Chondrocyte (in vitro differentiated cells): ENCODE measurements at regions not wholly inside any gene's neighbourhood (a gene's known extent, or its start where the extent isn't known, plus 50 kb on each side); places are given as distances from the start of the nearest gene placed in this dataset.

ENCODE experiments used
- DNase-seq: peaks from one replicate; pipeline ENCODE4 v3.0.0; 2021; ENCODE audit warnings: mixed read lengths, low spot score
- H3K27ac Mint-ChIP-seq: one replicate; pipeline ENCODE4 v1.8.0; 2021; ENCODE audit warnings: mild to moderate bottlenecking, moderate library complexity, mixed read lengths; ENCODE audit not compliant: unreplicated experiment
- H3K27me3 Mint-ChIP-seq: 2 replicates; pipeline ENCODE4 v1.8.0; 2021; ENCODE audit warnings: low read depth, mixed read lengths
- H3K36me3 Mint-ChIP-seq: 2 replicates; pipeline ENCODE4 v1.8.0; 2021; ENCODE audit warnings: low read depth, mixed read lengths
- H3K4me1 Mint-ChIP-seq: 2 replicates; pipeline ENCODE4 v1.8.0; 2021; ENCODE audit warnings: low read depth, mild to moderate bottlenecking, mixed read lengths
- H3K4me3 Mint-ChIP-seq: one replicate; pipeline ENCODE4 v1.8.0; 2021; ENCODE audit warnings: mild to moderate bottlenecking, moderate library complexity, mixed read lengths; ENCODE audit not compliant: unreplicated experiment
- H3K9me3 Mint-ChIP-seq: 2 replicates; pipeline ENCODE4 v1.8.0; 2021; ENCODE audit warnings: low read depth, mixed read lengths
- TF ChIP-seq, protein P1 (sequence below): fragments of 200-600 bp; sonication (generic); IDR thresholded peaks from 2 replicates; pipeline ENCODE4 v1.5.0; 2021; ENCODE audit warnings: antibody characterized with exemption, mild to moderate bottlenecking, moderate library complexity

DNA sequence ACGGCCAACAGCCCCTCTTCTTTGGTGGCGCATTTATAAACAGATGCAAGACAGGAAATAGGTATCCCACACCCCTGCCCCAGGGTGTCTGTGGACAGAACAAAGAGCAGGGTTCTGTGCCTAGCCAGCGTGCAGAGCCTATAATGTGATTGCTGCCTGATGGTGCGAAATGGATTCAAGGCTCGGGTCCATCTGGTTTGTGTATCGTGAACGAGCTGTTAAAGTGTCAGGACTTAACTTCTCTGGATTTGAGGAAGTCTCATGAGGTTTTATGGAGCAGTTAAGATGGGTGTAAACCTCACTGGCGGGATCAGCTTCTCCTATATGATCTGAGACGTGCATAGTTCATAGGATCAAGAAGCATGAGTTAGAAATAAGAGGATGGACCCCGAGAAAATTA is 388.7 kb upstream of the TBX3 start:
- peaks cover 7% of the 10 kb centered on the region for H3K27me3 Mint-ChIP-seq

DNA sequence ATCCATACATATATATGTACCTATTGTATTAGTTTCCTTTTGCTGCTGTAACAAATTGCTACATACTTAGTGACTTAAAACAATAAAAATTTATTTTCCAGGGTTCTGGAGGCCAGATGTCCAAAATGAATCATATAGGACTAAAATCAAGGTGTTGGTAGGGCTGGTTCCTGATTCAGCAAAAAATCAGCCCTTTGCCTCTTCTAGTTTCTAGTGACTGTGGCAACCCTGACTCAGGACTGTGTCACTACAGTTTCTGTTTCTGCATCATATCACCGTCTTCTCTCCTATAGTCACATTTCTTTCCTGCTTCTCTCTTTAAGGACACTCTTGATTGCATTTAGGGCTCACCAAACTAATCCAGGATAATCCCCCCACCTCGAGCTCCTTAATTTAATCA is 386.3 kb upstream of the TBX3 start:
- TF ChIP-seq, protein P1, sequence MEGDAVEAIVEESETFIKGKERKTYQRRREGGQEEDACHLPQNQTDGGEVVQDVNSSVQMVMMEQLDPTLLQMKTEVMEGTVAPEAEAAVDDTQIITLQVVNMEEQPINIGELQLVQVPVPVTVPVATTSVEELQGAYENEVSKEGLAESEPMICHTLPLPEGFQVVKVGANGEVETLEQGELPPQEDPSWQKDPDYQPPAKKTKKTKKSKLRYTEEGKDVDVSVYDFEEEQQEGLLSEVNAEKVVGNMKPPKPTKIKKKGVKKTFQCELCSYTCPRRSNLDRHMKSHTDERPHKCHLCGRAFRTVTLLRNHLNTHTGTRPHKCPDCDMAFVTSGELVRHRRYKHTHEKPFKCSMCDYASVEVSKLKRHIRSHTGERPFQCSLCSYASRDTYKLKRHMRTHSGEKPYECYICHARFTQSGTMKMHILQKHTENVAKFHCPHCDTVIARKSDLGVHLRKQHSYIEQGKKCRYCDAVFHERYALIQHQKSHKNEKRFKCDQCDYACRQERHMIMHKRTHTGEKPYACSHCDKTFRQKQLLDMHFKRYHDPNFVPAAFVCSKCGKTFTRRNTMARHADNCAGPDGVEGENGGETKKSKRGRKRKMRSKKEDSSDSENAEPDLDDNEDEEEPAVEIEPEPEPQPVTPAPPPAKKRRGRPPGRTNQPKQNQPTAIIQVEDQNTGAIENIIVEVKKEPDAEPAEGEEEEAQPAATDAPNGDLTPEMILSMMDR = no peak
- H3K4me1 Mint-ChIP-seq = no peaks in the 10 kb centered on the region
- DNase-seq = no peak
- H3K27me3 Mint-ChIP-seq = peaks cover 7% of the 10 kb centered on the region
- peaks cover 3% of the 10 kb centered on the region for H3K9me3 Mint-ChIP-seq
- H3K4me3 Mint-ChIP-seq = no peak overlapping the region
- H3K36me3 Mint-ChIP-seq = peaks cover 2% of the 10 kb centered on the region
- H3K27ac Mint-ChIP-seq = no peak overlapping the region

More for the DNA sequence above, 388.7 kb upstream of the TBX3 start:
- TF ChIP-seq, protein P1 = no peak
- Mint-ChIP-seq H3K4me3 (no peak overlapping the region), H3K4me1 (no peaks in the 10 kb centered on the region), H3K27ac (no peak overlapping the region), H3K36me3 (peaks cover 2% of the 10 kb centered on the region), H3K9me3 (peaks cover 8% of the 10 kb centered on the region)
- no peak for DNase-seq

DNA sequence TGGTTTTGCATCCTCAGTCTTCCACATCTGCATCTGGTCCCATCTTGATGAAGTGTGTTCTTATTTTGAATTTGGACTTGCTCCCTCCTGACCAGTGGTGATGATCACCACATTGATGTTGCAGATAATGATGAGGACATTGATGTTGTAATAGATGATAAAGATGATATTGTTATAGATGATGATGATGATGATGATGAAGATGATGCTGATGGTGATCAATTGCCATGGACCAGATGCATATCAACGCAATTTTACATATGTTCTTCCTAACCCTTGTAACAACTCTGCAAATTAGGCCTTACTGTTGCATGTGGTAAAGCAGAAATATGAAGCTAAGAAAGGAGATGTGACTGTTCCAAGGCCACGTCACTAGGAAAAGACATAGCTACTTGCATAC is 380.3 kb upstream of the TBX3 start:
- TF ChIP-seq, protein P1 = no peak
- no peak overlapping the region for H3K27ac Mint-ChIP-seq
- H3K4me3 Mint-ChIP-seq = no peak overlapping the region
- no peaks in the 10 kb centered on the region for H3K27me3 Mint-ChIP-seq
- no peak for DNase-seq
- H3K36me3 Mint-ChIP-seq = no peaks in the 10 kb centered on the region
- no peaks in the 10 kb centered on the region for H3K4me1 Mint-ChIP-seq
- H3K9me3 Mint-ChIP-seq = no peaks in the 10 kb centered on the region

DNA sequence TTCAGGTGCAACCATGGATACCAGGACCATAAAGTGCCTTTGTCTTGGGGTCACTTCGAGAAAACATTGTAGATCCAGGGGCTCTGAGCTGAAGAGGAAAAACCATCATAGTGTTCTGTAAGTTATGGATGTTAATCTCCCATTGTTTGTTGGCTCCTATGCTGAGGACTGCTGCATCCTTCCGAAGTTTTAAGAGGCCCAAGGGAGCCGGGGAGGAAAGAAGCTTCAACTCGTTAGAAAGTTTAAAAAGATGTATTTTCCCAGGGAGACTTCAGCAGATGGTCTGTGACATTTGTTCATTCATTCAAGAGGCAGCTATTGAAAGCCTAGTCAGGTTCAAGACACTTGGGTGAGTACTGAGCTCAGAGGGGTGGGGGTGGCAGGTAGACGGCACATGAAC is 378.8 kb upstream of the TBX3 start:
- Mint-ChIP-seq H3K4me1 (no peaks in the 10 kb centered on the region), H3K36me3 (no peaks in the 10 kb centered on the region), H3K27me3 (peaks cover 3% of the 10 kb centered on the region), H3K4me3 (no peak overlapping the region), H3K9me3 (no peaks in the 10 kb centered on the region), H3K27ac (no peak overlapping the region)
- DNase-seq = no peak
- TF ChIP-seq, protein P1 = no peak

DNA sequence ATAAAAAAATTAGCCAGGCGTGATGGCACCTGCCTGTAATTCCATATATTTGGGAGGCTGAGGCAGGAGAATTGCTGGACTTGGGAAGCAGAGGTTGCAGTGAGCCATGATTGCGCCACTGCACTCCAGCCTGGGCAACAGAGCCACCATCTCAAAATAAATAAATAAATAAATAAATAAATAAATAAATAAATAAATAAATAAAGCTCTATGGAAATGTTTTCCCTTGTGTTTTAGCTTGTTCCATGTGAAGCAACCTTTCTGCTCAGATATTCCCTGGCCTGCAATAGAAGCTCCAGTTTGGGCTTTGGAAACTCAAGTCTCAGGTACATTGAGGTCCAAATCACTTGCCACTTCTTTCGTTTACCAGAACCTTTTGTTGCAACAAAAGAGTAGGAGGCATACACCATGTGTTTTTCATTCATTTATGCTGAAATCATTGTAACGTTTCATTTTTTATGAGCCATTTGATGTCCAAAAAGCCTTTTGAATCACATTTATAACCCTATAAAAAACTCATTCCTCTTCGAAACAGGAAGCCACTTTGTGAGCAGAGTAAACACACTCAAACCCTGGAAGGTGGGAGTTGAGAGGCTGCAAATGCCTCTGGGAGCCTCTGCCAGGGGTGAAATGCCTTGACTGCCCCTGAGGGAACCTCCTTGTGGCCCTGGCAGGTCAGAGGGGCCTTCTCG is 376.6 kb upstream of the TBX3 start:
- Mint-ChIP-seq H3K4me1 (no peaks in the 10 kb centered on the region), H3K27ac (no peak overlapping the region), H3K9me3 (no peaks in the 10 kb centered on the region), H3K36me3 (no peaks in the 10 kb centered on the region), H3K27me3 (peaks cover 3% of the 10 kb centered on the region), H3K4me3 (no peak overlapping the region)
- no peak for DNase-seq
- TF ChIP-seq, protein P1 = no peak
